DMS53 treated with DMSO at 0.1 percent for 48 hours (cell line): ENCODE measurements at regions not wholly inside any gene's neighbourhood (a gene's known extent, or its start where the extent isn't known, plus 50 kb on each side); places are given as distances from the start of the nearest gene placed in this dataset.
"Not testable (repeated sequence)": the region's sequence is repeated elsewhere in the genome, so short reads cannot be mapped to it uniquely, and the experiment has no call there.

ENCODE experiments used
- DNase-seq: peaks from one replicate; lab custom pipeline; 2025; ENCODE audit not compliant: unreplicated experiment; lab: John Stamatoyannopoulos, UW

DNA sequence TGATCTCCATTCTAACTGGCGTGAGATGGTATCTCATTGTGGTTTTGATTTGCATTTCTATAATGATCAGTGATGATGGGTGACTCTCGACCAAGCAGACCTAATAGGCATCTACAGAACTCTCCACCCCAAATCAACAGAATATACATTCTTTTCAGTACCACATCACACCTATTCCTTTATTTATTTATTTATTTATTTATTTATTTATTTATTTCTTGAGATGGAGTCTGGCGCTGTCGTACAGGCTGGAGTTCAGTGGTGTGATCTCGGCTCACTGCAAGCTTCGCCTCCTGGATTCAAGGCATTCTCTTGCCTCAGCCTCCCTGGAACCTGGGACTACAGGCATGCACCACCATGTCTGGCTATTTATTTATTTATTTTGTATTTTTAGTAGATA is 496.3 kb downstream of the TENT5A start:
- DNase-seq: not testable (repeated sequence)

DNA sequence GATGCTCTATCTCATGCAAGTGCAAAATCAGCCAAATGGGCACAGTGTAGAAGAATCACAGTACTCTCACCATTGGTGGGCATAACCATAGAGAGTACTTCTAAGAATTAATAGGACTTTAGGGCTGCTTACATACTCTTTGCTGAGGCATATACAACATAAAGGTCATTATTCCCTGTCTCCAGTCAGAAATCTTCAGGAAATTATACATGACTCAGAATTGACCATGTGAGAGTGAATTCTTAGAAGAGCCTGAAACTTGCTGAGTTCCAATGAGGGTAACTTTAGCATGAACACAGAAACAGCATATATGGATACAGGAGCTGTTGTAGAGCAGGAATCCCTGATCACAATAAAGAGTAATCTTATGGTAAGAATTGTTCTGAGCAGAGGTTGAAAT is 498.7 kb downstream of the TENT5A start:
- no peak for DNase-seq

DNA sequence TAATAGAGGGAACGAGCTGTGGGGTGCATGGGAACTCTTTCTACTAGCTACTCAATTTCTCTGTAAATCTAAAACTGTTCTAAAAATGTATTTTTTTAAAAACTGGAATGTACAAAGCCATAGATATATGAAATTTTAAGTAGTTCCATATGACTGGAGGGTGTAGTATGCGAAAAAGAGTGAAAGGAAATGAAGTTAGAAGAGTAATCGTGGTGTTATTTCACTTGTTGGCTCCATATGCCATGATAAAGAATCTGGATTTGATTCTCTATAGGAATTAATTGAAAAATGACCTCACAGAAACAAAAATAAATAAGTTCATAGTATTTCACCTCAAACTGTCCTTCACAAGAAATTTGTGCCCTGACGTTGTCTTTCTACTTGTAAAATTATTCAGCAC is 500.2 kb downstream of the TENT5A start:
- DNase-seq: no peak

DNA sequence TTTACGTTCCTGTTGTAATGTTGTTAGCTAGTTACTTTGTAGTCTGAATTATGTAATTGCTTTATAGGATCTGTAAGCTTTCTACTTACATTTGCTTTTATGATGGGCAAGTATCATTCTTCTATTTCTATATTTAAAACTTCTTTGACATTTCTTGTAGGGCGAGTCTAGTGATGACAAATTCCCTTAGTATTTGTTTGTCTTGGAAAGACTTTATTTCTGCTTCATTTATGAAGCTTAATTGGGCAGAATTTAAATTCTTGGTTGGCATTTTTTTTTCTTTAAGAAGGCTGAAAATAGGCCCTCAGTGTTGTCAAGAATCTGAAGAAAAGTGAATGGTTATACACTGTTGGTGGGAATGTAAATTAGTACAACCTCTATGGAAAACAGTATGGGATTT is 506.3 kb downstream of the TENT5A start:
- no peak for DNase-seq

DNA sequence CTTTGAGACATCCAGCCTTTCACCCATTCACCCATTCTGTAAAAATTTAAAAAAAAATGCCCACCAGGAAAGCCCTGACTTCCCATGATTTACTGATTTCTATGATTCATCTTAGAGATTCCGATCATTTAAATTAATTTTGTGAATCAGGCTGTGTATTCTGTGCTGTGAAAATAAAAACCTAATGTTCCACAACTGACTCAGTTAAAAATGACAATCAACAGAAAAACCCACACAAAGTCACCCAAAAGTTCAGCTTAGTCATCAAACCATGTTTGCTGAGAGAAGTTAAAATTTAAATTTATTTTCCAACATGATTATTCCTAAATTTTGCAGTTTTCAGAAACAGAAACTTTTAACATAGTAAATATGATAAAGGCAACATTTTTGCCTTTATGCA is 509.9 kb downstream of the TENT5A start:
- DNase-seq: no peak

DNA sequence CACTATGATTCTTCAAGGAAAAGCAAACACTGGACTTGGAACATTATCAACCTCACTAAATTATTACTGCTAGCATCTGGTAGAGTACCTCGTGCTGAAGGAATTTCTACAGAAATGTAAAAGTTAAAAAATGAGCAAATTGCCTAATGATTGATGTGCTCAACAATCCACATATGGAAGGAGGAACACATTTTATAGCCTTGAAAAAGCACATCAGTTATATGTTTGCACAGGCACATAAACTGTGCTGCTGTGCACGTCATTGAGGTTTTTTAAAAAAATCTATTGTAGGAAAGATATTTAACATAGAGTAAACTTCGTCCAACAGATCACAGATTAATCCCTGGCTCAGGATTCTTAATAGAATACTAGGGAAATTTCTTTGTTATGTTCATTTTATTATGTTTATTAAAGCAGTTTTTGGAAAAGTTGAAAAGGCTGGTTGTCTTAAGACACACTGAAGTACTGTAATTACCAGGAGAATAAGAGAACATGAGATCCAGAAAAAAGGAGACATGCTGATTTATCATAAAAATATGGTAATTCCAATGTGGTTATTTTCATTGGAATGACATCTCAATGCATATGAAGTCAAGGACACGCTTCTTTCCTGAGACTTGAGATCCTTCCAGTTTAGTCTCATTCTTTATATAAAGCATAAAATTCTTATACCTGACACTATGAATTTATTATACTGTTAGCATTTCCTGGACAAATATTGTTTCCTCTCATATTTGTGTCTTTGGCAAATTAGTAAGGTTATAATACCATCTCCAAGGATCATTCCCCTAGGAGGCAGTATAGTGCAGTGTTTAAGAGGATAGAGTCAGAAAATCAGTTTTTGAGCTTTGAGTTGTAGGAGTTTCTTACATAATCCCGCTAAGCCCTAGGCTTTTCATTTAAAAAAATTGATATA is 511.1 kb downstream of the TENT5A start:
- DNase-seq: peak; percentile 25

DNA sequence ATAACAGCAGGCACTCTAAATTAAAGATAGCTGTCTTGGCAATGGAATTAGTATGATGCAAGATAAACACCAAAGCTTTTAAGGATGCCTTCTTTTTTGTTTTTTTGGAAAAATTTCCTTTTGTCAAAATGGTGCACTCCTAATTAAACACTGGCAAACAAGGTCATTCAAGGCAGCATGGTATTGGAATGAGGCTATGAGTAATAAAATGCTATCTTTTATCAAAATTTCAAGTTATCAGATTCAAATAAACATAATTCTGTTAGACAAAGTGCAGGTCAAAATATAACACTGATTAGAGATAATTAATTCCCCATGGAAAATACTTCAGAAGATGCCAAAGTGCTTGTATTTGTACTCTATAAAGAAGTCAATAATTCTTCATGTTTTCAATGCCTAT is 514.1 kb downstream of the TENT5A start:
- DNase-seq: no peak

DNA sequence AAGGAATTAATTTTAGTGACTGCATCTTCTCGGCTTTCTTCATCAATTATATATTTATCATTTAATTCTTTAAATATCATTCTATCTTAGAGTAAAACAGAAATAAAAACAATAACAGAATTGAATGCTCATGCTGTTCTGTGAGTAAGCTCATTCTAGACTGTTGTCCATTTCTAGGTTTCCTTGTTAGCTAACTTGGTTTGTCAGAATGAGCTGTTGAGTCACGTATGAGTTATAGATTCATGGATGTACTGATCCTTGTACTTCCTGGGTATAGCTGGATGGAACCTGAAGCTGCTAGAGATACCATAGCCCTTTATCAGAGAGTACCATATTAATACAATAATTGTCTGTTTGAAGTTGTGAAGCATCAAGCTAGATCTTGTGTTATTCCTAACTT is 515.3 kb downstream of the TENT5A start:
- DNase-seq: no peak

DNA sequence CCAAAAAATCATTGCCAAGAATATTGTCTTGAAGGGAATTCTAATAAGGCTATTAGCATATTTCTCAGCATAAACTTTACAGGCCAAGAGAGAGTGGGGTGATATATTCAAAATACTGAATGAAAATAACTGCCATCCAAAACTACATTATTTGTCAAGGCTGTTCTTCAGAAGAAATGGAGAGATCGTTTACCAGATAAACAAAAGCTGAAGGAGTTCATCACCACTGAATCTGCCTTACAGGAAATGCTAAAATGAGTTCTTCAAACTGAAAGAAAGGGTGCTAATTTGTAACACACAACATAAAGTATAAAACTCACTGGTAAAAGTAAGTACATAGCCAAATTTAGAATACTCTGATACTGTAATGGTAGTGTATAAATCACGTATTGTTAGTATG is 517.0 kb downstream of the TENT5A start:
- no peak for DNase-seq

DNA sequence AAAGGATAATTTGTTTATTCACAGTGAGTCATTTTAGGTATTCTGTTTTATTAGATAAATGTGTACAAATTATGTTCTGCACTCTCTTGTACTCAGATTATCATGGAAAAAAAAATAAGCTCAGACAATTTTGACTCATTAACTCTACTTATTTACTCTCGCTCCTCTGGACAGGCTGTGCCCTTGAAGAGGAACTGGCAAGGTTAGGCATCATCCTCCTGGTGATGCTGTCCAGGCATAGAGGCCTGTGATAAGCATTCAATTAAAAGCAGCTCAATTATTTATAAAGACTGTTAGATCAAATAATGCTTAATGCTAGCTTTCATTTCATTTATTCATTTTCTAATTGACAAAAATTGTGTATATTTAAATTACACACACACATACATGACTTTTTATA is 518.5 kb downstream of the TENT5A start:
- DNase-seq: no peak

DNA sequence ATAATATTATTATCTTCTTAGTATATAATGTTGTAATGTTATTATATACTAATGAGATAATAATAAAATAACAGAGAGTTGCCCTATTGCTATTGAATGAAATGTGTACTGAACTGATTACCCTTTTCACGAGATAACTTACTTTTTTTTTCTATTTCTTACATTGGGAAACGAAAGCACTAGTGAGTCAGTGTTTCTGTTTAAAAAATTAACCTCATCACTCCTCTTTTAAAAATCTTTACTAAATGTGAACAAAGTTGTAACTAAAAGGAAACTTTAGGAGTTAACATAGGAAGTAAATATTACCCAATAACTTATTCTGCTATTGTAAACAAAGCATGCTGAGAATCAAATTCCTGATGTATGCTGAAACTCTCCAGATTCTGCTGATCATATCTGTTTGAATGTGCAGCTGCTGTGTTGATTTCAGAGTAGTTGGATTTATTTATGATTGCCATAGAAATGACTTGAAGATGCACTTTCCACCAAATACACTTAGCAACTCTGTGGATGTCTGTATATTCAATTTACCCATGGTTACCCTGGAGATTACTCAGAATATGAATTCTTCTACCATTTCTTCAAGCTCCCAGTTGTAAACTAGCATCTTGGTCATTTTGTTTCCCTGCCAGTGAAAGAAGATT is 523.4 kb downstream of the TENT5A start:
- no peak for DNase-seq

DNA sequence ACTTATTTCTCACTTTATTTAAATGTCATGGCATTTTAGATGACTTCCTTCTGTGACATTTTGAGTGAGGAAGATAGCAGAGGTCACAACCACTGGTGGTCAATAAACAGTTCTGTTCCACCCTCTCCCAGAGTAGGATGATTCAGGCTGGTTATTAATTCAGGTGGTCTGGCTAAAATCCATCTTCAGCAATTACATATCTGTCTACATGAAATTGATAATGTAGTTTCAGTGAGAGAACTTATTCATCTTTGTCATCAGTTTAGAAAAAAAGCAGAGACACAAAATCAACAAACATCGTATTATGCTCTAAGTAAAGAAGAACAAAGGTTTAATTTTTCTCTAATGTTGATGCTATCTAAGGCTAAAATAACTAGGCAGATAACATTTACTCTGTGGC is 525.5 kb downstream of the TENT5A start:
- DNase-seq: no peak

DNA sequence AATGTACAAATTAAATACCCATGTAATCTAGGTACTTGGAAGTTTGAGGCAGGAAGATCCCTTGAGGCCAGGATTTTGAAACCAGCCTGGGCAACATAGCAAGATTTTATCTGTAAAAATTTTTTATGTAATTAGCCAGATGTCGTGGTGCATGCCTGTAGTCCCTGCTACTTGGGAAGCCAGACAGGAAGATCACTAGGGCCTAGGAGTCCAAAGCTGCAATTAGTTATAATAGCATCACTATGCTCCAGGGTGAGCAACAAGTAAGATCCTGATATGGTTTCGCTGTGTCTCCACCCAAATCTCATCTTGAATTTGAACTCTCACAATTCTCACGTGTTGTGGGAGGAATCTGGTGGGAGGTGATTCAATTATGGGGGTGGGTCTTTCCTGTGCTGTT is 535.8 kb downstream of the TENT5A start:
- no peak for DNase-seq

DNA sequence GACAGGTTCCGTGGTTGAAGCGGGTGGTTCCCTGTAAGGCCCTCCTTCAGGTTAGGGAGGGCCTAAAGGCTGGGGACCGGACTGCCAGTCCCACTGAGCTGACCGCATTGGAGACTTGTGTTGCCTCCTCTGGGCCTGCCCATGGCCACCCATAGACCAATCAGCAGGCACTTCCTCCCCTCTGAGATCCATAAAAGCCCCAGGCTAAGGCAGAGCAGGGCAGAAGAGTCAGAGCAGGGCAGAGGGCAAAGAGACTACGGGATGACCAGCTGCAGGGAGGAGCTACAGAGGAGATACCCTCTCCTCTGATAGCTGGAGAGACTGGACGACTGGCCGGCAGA is 537.4 kb downstream of the TENT5A start:
- peak; percentile 85 for DNase-seq

DNA sequence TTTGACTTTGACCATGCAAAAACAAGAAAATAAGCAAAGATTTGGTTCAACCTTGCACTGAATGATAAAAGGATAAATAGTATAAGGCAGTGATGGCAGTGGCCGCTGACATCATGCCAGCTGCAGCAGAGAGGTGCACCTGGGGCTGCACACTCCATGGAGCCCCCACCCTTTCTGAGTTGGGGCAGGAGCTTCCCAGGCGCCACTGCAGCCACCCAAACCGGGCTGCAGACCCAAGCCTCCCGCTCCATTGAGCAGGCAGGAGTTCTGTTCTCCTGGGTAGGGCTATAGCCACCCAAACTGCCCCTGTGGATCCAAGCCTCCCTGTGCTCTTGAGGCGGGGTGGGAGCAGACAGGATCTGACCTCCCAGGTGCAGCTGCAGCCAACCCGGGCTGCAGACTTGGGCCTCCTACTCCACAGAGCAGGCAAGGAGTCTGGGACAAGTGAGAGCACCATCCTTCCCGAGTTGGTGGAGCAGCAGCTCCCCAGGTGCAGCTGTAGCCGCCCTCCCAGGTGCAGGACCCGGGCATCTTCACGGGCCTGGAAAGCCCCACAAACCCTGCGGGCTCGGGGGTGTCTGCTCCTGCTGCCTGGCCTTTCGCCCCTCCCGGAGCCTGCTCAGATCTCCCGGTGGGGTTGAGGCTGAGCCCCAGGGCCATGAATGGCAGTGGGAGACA is 537.9 kb downstream of the TENT5A start:
- peak; percentile 31 for DNase-seq

DNA sequence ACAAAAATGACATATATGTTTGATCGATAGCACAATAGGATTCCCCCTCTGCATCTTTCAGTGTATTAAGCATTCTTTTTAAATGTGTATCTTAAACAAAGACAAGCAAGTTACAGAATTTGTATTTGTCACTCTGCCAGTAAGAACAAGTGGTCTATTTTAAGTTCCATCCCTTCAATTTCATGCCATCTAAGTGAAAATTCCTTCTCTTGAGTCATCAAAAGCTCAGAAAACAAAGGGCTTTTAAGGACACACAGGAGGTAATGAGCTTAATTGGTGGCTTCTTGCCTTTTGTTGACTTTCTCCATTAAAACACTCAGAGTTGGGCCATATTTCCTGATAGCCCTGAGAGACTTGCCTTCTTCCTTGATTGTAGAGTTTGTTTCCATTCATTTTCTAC is 547.8 kb downstream of the TENT5A start:
- no peak for DNase-seq

DNA sequence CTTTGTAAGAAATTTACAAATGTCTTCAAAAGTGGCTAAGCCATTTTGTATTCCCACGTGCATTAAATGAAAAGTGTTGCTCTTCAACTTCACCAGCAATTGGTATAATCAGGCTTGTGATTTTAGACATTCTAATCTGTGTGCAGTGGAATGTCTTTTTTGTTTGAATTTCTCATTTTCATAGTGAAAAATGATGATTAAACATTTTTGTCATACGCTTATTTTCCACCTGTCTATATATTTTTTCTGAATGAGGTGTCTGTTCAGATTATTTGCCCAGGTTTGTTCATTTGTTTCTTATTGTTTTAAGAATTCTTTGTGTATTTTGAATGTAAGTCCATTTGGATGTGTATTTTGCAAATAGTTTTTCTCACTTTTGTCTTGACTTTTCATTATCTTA is 558.1 kb downstream of the TENT5A start:
- DNase-seq: no peak

DNA sequence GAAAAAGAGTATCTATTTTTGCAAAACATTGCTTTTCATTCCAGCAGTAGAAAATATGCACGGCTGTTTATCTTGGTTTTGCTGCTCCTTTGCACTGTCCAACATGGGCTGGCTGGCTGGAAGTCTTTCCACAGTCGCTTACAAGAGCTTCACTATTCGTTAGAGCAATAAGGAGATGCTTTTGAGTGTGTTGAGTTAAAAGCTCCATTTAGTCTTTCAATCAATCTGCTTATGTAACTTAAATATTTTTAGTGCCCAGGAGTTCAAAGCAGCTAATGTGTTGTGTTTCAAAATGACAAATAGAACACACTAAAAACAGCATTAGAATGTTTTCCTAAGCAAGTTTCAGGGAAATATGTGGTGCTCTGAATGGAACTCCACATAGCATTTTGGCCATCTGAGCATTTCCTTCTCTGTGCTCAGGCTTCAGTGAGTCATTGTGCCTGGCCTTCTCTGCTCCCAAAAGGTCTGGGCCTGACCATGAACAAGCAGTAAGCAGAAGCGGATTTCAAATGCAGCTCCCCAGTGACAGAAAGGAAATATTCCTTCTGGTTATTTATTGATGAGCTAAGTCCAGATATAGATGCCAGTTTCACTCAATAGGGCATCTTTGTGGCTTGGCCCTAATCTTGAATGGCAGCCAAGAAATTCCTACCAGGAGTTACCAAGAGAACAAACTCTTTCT is 580.3 kb downstream of the TENT5A start:
- DNase-seq: no peak

DNA sequence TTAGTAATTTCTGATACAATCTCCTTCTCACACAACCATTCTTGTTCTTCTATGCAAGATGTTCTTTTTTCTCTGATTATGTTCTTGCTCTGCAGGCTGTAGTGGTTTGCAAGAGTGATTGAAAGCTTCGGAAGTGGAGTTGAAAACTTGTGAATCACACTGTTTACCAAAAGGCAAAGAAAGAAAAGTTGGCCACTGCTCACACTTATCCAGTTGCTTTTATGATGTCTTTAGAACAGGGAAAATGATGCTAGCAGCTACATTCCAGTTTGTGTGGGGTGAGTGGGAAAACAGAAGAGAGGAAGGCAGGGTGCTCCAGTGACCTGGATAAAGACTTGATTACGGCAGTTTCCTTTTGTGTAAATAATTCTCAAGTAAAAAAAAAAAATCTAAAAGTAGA is 583.3 kb downstream of the TENT5A start:
- DNase-seq: no peak

DNA sequence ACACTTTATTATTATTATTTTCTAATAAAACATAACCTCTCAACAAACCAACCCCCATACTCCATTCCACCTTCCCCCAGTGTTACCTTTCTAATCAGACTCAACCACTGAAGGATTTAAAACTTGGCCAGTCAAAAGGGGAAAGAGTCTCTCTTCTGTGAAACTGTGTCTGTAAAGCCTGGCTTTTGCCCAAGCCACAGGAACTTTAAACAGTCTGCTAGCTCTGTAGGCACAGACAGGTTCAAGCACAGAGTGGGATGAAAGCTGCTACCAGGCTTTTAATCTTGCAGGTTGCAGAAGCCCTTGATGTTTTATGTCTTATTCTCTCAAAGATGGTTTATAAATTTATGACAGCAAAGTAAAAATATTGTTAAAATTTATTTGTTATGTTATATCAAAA is 585.7 kb downstream of the TENT5A start:
- no peak for DNase-seq

DNA sequence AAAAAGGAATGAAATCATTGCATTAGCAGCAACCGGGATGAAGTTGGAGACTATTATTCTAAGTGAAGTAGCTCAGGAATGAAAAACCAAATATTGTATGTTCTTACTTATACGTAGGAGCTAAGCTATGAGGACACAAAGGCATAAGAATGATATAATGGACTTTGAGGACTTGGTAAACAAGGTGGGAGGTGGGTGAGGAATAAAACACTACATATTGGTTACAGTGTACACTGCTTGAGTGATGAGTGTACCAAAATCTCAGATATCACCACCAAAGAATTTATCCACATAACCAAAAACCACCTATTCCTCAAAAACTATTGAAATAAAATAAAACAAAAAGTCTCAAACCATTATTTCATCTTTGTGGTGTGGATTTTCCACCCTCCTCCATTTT is 593.5 kb downstream of the TENT5A start:
- DNase-seq: no peak

DNA sequence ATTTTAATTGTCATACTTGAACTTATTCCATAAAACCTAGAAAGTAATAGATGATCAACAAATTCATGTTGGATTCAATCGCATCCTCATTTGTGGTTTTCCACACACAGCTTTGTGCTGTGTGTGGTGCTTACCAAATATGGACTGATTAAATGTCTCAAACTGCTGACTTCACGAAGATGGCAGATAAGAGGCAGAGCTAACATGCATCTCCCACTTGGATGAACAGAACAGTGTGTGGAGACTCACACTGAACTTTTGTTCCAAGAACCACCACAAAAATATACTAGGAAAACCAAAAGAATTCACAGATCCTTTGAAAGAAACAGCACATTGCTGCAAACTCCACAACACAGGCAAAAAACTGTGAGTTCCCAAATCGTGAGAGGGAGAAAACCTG is 603.7 kb downstream of the TENT5A start:
- no peak for DNase-seq
